GM21447 (cell line): ENCODE measurements at regions not wholly inside any gene's neighbourhood (a gene's known extent, or its start where the extent isn't known, plus 50 kb on each side); places are given as distances from the start of the nearest gene placed in this dataset.

Source experiments
- ATAC-seq: cut with Tn5 transposase; IDR thresholded peaks from one replicate; pipeline ENCODE4 v1.9.1; 2021; ENCODE audit not compliant: unreplicated experiment

DNA sequence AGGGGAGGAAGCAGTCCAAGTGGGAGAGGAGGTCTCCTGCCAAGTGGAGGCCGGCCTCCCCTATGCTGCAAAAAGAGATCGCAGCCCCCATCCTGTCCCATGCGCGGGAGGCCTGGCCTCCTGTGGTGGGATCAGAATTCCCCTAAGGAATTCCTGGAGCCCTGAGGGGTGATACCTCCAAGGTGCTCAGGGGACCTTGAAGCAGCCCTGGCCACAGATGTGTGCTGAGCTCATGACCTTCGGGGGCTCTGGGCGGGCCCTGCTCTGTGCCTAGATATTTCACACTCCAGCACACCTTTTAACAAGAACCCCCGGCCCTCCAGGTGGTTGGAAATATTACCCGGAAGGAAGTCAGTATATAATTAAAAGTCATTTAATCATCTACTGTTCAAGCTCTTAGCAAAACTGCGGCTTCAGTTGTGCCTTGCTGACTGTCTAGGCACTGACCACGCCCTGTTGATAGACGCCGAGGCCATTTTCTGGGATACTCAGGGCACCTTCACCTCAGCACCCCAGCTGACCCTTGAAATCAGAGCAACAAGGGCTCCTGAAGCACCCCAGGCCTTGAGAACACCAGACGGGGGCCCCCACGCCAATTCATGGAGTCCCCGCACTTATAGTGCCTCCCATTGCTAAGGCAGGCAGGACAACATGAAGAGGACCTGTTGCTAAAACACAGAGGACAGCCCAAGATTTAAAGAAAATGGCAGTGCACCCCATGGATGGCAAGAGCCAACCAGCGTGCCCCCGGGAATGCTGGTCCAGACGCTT lies 119.1 kb downstream of the NDUFA10 start:
- no peak for ATAC-seq

DNA sequence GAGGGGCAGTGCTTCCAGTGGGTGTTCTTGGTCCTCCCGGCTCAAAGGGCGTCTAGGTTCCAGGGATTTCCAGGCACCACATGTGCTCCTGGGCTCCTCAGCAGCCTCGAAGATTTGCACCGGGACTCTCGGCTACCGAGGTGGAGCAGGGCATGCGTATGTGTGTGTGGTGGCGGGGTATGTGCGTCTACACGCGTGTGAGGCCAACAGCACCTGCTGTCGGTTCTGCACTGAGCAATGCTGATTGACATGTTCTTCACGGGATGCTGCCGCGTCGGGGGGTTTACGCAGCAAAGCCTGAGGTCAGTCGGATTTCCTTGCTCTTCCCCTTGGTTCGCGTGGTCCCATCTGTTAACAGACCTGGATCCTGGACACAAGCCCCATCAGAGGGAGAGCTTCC lies 119.8 kb downstream of the NDUFA10 start:
- no peak for ATAC-seq

DNA sequence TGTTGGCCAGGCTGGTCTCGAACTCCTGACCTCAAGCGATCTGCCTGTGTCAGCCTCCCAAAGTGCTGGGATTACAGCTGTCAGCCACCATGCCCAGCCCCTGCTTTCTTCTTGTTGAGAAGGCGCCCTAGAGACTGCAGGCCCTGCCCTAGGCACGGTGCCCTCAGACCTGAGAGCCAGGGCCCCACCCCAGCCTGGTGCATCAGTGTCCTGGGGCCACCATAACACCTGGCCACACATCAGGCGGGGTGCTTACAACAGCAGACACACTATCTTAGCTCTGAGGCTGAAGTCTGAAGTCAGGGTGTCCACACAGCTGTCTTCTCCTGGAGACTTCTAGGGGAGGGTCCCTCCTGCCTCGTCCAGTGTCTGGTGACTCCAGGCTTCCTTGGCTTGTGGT lies 120.6 kb downstream of the NDUFA10 start:
- no peak for ATAC-seq

DNA sequence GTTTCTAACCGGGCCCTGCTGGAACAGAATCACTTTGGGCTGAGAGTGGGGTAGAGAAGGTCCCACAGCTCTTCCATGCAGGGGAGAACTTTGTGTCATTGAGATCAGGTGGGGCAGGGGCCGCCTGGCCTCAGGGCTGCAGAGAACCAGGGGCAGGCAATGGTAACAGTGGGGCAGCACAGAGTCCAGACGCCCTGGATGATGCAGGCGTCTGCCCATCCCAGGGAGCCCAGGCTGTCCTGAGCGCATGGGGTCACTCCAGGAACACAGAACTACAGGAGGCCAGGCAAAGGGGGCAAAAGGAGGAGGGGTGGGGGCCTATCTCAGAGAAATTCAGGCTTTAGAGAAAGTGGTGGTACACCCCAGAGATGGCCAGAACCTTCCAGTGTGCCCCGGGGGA lies 121.3 kb downstream of the NDUFA10 start:
- no peak for ATAC-seq

DNA sequence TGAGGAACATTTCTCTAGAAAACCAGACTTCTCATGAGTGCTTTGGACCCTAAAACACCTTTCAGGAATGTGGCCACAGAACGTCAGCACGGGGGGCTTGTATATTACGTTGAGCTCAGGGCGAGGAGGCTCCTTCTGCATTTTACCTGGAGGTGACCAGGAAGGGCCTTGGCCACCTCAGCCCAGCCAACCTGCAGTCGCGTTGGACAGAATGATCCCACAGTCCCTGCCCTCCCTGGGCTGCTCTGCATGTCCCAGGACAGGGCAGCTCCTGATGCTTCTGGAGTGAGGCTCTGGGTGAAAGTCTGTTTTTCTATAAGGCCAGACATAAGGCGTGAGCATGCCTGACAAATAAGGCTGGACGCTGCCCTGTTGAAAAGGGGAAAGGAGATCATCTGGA lies 121.9 kb downstream of the NDUFA10 start:
- ATAC-seq: no peak

DNA sequence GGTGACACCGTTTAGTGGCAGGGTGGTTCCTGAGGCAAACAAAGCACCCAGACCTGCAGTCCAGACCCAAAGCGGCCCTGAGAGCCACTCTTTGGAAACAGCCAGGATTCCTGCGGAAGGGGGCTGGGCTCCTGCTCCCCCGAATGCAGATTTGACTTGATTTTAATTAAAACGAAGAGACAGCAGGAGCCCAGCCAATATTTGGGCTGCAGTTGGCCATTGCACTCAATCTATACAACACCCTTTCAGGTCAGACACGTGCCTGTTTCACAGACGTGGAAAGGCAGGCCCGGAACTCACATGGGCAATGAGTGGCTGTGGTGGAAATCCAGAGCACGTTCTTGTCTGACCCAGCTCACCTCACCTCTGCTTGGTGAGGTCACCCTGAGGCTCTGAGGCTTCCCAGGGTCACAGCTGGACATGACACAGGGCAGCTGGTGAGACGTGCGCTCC lies 122.4 kb downstream of the NDUFA10 start:
- ATAC-seq: no peak

DNA sequence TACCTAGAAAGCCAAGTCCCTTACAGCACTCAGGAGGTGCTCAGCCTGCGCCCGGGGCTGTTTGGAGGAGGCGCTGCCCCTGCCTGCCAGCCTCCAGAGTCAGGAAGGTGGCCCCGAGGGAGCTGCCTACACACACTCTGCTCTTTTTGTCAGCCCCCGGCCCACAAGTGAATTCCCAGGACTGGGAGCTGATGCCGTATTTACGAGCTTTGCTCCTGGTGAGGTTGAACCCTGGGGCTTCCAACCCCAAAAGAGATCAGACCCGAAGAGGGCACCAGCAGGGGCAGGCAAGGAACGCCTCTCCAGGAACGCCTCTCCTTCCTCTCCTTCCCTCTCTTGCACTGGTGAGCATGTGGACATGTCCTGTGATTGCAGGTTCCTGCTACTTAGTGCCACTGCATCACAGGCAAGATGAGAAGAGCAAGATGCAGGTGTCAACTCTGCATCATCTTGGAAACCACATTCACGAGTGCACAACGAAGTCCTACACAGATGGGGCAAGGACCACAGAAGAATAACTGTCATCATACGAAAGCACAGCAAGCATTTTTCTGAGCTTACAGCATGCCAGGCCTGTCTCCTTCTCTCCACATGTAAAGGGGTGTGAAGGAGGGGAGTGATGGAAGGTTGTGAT lies 126.7 kb downstream of the NDUFA10 start:
- ATAC-seq: no peak

DNA sequence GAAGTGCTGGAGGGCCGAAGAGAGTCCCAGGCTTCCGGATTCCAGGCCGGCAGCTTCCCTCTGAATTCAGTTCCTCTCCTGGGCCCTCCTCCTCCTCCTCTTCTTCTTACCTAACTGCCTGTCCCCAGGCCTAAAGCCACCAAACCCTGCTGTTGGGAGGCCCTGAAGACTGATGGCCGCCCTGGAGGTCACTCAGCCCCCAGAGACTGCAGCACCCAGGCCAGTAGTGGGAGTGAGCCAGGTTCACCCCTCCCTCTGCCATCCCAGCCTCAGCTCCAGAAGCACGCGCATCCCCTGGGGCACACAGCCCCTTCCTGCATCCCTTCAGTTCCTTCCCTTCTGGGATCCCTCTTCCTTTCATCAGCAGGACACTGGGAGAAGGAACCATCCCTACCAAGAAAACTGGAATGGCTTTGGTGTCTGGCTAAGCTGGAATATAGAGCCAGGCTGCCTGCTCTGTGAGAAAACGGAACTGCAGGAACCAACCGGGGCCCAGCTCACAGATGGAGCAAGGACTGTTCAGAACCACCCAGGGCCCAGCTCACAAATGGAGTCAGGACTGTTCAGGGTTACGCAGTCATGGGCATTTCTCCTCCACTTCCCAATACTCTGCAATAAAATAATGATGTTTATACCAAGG lies 127.4 kb downstream of the NDUFA10 start:
- no peak for ATAC-seq

DNA sequence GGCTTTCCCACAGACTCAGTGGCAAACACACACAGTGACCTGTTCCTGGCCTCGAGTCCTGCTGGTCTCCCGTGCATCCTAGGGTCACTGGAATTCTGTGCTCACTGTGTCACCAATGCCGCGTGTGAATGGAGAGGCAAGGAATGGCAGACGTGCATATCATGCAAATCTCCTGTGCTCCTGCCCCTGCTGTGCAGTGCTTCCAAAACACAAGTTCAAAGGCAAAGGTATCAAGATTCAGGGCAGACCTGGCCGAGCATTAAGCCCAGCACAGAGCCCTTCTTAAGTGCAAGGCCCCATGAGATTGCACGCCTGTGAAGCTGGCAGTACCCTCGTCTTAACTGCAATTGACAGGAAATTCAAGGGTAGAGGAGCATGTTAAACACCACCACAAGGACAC lies 129.1 kb downstream of the NDUFA10 start:
- no peak for ATAC-seq

DNA sequence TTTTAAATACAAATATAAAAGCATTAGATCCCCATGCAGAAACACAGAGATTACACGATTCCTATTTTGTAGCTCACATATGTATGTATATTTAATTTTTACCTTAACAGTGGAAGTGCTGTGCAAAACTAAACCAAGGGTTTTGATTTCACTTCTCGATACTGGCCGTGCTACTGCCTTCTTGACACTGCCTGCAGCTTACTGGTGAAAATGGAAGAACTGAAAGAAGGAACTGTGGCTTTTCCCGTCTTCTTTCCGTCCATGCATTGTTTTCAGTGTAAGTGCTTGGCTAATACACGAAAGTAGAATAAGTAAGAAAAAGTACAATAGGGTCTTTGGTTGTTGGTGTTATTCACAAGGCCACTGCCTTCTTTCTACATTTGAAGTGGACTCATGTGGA lies 129.5 kb downstream of the NDUFA10 start:
- ATAC-seq: no peak

DNA sequence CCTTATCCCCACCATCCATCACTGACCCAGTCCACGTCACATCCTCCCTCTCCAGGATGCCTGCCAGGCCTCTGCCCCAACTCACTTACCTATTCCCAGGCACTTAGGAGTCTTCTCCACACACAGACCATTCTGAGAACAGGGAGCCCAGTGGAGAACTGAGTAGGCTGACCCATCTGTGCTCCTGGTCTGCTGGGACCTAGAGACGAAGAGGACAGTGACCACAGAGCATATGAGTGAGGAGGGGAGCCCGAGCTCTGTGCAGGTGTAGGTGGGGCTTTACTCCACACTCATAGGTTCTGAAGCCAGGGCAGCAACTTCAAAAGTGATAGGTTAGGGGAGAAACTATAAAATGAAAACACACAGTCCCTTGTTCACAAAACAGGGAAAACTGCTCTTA lies 130.0 kb downstream of the NDUFA10 start:
- ATAC-seq: no peak

DNA sequence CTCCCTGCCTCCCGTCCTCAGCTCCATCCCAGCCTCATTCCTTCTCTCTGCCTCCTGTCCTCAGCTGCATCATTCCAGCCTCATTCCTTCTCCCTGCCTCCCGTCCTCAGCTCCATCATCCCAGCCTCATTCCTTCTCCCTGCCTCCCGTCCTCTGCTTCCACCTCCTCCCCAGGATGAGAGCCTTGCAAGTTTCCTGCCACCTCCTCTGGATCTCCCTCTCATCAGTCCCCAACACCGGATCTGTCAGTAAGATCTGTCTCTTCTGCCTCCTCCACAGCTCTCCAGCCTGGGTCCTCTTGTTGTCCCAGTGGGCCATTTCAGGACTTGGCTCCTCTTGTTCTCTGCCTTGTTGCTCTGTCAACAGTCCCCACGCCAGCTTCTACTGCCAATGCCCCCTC lies 130.9 kb downstream of the NDUFA10 start:
- no peak for ATAC-seq

DNA sequence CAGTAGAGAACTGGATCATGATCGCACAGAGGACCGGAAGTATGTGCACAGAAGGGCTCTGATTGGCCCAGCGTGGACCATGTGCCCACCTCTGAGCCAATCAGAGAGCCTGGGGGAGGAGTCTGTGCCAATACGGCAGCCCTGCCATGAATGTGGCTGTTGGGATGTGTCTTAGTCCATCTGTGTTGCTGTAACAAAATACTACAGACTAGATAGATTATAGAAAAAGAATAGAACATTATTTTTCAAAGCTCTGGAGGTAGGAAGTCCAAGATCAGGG lies 132.0 kb downstream of the NDUFA10 start:
- ATAC-seq: no peak

DNA sequence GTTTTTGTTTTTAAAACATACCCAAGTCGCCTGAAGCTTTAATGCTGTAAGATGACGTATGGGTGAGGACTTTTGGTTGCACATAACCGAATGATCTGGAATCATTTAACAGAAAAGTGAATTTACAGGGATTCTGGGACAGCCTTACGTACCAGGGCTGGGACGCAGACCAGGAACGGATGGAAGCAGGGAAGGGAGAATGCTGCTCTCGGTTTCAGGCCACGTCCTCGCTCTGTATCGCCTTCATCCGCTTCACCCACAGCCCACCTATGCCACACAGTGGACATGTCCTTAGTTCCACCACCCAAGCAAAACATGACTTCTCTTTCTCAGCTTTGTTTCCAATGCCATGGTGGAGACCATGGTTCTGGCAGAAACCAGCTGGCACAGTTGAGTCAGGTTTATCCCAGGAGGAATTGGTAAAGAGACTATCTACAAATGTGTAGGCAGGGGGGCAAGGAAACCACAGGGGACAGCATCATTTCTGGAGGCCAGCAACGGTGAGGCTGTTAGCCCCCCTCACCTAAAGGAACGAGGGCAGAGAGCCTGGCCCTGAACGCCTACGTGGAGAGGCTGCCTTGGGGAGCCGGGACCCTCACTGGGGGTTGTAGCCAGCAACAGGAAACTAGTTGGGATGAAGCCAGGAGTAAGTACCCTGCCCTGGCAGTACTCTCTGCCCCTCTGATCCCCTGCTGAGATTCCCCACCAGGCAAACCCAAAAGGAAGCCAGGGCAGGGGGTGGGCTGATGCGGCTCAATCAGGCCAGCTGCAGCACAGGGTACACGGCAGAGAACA lies 132.5 kb downstream of the NDUFA10 start:
- no peak for ATAC-seq

DNA sequence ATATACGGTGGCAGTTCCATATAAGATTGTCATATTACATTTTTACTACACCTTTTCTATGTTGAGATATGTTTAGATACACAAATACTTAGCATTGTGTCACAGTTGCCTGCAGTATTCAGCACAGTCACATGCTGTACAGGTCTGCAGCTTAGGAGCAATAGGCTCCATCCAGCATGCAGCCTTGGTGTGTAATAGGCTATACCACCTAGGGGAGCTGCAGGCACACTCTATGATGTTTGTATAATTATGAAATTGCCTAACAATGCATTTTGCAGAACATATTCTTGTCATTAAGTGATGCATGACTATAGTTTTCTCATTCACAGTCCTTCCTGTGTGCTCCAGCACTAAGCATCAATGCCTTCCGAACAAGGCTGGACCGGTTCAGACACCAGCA lies 133.4 kb downstream of the NDUFA10 start:
- ATAC-seq: no peak

DNA sequence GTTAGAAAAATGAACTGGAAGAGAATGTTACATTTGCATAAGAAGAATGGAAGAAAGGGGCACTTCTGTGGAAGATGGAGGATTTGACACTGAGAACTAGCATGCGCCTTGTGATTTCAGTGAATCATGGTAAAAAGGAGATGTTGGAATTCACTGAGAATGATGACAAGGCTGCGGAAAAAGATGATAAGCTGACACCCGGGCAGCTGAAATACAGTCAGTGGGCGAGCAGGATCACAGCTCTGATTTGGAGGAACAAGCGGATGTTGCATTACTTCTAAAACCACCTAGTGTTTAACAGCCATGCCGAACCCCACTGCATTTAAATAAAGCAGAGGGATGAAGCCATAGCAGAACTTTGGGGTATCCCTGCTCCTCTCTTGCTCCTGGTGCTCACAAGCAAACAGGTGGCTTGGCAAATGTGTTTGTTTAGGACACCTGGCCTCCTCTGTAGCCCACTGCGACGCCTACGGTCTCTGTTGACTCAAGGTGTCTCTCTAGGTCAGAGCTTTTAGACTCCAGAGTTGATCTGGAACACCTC lies 134.9 kb downstream of the NDUFA10 start:
- no peak for ATAC-seq

DNA sequence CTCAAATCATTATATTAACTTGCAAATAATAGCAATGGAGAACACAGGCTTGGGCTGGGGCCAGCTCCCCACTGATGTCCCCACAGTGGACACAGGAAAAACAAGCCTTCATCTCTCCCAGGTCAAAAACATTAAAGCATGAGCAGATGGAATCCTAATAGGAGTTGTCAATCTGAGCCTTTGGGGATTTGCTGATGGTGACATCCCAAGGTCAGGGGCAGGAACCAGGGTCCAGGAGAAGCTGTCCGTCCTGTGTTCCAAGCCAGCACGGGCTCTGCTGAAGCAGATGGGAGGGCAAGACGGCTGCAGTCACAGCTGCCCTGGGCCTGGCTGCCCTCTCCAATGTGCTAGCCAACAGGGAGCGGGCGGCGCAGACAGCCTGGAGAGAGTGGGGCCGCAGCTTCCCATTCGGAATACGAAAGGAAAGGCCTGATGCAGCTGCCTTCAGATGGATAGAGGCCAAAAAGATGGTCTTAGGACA lies 135.5 kb downstream of the NDUFA10 start:
- no peak for ATAC-seq

DNA sequence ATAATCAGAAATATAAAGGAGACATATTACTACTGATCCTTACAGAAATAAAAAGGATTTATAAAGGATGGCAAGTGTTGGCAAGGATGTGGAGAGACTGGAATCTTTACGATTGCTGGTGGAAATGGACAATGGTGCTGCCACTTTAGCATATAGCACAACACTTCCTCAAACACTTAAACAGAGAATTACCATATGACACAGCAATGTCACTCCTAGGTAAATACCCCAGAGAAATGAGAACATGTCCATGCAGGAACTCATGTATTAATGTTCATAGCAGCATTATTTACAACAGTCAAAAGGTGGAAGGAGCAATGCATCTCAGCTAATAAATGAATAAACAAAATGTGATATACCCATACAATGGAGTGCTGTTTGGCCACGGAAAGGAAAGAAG lies 137.5 kb downstream of the NDUFA10 start:
- ATAC-seq: no peak

DNA sequence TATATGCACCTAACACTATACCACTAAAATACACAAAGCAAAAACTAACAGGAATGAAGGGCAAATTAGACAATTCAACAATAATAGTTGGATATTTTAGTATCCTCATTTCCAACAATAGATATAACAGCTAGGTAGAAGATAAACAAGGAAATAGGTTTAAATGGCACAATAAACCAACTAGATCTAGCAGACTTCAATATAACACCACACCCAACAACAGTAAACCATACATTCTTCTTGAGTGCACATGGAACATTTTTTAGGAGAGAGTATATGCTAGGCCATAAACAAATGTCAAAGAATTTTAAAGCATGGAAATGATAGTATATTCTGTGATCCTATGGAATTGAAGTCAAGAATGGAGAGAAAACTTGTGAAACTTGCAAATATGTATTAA lies 138.4 kb downstream of the NDUFA10 start:
- no peak for ATAC-seq

DNA sequence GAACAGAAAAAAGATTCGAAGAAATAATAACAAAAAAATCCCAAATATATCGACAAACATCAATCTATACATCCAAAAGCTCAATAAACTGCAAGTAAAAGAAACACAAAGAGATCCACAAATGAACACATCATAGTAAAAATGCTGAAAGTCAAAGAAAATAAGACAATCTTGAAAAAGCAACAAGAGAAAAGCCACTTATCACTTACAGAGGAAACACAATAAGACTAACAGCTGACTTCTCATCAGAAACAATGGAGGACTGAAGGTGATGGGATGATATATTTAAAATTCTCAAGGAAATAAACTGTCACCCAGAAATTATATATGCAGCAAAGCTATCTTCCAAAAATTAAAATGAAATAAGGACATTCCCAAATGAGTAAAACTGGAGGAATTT lies 140.3 kb downstream of the NDUFA10 start:
- ATAC-seq: no peak

DNA sequence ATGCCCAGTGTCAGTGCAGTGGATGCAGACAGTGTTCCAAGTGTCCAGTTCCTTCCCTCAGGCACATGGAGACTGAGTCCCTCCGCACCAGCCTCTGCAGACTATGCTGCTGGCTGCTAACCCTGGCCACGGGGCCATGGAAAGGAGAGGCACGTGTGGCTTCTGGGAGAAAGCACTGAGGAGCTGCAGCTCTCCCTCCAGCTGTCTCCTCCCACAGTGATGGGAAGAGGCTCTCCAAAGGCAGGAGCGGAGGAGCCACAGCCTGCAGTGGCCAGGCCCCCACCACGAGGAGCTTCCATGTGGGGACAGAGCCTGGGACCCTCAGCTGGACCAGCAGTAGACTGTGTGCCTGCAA lies 141.1 kb downstream of the NDUFA10 start:
- no peak for ATAC-seq
